Putamen (tissue), 1 donor: ENCODE measurements at regions not wholly inside any gene's neighbourhood (a gene's known extent, or its start where the extent isn't known, plus 50 kb on each side); places are given as distances from the start of the nearest gene placed in this dataset.

Experiments
- DNase-seq: peaks from one replicate; pipeline ENCODE4 v3.0.0-alpha.2; 2016; ENCODE audit warnings: low spot score

- no peak for DNase-seq
Measured at GRCh38 chr5:159752622-159753275, 163.5 kb upstream of the ADRA1B start.

- DNase-seq, result no peak
Measured at GRCh38 chr5:159758189-159758588, 158.1 kb upstream of the ADRA1B start.

DNA sequence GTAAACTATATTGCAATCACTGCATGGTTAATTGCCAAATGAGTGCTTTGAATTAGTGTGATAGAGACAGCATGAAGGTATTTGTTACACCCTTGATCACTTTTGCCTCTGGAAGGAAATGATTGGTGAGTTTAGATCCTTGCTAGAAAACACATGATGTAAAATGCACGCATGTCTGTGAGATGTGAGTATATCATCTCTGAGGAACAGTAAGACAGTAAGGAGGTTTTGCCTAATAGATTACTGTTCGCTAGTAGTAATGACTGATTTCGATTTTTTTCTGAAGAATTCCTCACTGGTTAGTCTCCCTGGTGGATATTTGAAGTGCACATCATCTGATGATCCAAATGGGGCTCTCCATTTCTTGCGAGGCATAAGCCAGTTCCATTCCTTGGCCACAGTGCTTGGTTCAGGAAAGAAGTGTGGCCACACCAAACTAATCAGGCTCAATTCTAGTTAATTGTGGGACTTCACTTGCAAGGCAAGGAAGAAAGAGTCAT, 156.4 kb upstream of the ADRA1B start:
- DNase-seq, result no peak

DNA sequence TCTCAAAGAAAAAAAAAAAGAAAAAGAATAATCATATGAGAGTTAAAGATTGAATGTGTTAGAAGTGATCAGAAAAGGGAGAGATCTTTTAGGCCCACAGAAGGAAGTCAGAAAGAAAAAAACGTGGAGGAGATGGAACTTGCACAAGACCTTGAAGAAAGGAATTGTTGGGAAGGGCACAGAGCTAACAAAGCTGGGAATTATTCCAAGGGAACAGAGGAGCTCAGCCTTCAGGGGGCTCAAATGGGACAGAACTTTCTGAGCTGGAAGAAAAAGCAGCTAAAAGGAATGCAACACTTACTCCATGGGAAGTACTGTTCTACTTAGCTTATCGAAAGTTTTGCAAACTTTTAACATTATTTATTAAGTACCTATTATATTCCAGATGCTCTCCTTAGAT, 153.4 kb upstream of the ADRA1B start:
- no peak for DNase-seq

DNA sequence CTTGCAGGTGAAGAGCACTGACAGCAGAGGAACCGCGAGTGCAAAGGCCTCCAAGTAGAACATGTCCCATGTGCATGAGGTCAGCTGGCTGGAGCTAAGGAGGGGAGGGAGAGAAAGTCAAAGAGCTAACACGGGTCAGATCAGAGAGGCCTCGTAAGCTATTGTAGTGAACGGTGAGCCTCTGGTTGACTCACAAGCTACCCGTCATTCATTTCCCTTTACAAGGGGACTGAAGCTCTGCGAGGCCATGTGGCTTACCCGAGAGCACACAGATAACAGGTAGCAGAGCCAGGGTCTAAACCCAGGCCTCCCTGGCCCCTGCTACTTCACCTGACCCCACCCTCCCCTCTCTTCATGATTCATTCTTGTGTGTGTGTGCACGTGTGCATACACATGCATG, 152.7 kb upstream of the ADRA1B start:
- DNase-seq, result no peak

- no peak for DNase-seq
Measured at GRCh38 chr5:159764283-159765134, 151.8 kb upstream of the ADRA1B start.

DNA sequence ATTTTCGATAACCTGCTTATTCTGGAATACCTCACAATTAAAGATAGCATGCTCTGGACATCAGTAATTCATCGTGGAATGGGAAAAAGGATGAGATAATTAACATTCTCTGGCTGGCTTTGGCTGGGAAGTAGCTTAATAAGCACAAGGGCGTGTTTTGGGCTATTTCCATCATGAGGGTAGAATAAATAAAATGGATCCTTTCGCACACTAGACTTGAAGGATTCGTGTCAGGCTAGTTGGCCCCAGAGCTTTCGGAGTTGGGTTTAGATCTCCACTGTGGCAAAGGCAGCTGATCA, 151.2 kb upstream of the ADRA1B start:
- DNase-seq, result no peak

GRCh38 chr5:159765760-159766517, 150.3 kb upstream of the ADRA1B start:
- no peak for DNase-seq

- no peak for DNase-seq
Measured at GRCh38 chr5:159768243-159768642, 148.0 kb upstream of the ADRA1B start.

GRCh38 chr5:159772698-159773061, 143.6 kb upstream of the ADRA1B start:
- DNase-seq, result no peak

GRCh38 chr5:159773062-159773924, 143.0 kb upstream of the ADRA1B start:
- peak; percentile 16 for DNase-seq

- DNase-seq, result no peak
Measured at GRCh38 chr5:159774476-159775031, 141.7 kb upstream of the ADRA1B start.

DNA sequence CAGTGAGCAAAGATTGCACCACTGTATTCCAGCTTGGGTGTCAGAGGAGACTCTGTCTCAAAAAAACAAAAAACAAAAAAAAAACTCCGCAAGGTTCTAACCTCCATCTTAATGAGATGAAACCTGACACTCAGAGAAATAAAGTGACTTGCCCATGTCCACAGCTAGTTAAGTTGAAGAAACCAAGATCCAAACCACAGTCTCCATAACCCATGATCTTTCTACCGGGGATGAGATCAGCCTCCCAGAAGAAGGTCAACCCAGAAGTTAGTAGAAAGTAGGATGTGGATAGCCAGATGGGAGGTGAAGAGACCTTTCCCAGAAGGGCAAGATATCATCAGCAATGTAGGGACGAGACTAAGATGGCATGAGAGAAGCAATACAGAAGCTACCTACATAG, 140.4 kb upstream of the ADRA1B start:
- DNase-seq, result no peak

DNA sequence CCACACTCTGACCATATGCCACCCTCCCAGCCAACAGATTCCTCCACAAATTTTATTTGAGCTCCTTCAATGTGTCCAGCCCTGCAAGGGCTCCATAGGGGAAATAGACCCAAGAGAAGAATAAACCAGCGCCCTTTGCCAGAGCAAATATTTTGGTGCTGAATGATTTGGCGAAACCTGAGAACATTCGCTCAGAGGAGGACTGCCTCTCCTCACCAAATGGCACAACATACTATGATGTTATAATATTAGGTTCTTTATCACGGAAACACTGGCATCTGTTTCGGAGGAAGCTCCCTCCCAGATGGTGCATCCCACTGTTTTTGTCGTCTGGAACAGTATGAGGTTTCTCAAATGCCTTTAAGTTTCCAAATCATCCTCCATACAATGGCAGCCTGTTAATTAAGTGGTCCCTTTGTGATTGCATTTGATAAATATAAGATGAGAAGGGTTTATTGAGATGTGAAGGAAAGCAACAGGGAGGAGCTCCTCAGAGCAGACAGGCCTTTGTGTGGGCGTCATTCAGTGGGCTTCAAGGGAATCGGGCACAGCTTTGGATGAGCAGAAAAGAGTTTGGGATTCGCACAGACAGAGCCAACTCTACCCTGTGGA, 139.1 kb upstream of the ADRA1B start:
- DNase-seq, result no peak

DNA sequence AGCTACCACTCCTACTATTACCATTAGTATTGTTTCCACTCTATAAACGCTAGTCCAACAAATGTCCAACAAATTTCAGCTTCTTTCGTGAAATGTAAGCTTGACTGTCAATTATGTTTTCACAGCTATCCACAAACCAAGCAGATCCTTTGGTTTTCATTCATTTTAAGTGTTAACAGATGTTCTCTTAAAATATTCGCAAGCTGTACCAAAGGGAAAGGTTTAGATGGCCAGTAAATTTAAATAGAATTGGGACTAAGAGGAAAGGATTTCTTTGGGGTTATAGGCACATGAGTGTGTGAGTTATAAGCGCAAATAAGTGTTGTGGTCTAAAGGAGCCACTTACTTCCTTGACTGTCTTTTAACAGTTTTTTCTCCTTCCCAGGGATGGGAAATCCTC, 136.8 kb upstream of the ADRA1B start:
- DNase-seq, result no peak

DNA sequence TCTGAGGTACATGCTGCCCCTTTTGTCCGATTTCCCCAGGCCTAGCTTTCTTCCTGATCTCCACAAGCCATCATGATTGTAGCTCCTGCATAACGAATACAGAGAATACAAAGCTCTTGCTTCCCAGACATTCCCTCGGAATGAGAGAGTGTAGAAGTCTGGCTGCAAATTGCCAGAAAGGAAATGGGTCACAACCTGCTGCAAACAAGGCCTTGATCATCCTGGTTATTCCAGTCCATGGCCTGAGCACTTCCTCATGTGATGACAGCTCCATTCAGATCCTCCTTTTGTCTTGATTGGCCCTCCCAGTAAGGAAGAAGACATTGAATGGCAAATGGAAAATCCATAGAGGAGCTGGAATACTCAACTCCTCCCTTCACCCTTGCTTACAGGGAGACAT, 136.0 kb upstream of the ADRA1B start:
- DNase-seq, result no peak

- no peak for DNase-seq
Measured at GRCh38 chr5:159781626-159782157, 134.6 kb upstream of the ADRA1B start.

DNA sequence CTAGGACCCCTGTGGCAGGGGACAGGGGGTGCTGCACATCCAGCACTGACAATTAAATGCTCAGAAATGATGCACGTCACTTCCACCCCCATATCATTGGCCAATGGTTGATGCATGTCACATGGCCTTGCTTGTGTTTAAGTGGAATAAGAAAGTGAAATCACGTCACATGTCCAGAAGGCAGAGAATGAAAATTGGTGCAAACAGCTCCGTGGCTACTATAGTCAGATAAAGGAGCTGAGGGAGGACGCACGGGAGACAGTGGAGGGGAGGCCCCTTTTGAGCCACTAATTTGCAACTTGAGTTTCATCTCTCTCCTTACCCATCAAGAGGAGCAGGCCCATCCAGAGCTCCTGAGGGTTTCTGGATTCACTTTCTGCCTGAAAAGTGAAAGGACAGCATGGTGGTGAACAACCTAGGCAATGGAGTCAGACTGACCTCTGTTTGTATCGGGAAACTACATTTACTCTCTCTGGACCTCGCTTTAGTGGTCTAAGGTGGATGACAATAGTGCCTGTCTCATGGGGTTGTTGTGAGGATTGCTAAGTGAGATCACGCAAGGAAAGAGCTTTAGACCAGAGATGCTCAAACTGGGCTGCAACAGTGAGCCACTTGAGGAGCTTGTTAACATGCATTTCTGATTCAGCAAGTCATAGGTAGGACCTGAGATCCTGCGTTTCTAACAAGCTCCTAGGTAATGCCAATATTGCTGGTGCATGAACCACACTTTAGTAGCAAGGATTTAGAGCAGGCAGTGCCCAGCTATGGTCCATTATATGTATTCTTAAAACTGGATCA, 133.9 kb upstream of the ADRA1B start:
- DNase-seq, result no peak

- no peak for DNase-seq
Measured at GRCh38 chr5:159782995-159783300, 133.3 kb upstream of the ADRA1B start.

DNA sequence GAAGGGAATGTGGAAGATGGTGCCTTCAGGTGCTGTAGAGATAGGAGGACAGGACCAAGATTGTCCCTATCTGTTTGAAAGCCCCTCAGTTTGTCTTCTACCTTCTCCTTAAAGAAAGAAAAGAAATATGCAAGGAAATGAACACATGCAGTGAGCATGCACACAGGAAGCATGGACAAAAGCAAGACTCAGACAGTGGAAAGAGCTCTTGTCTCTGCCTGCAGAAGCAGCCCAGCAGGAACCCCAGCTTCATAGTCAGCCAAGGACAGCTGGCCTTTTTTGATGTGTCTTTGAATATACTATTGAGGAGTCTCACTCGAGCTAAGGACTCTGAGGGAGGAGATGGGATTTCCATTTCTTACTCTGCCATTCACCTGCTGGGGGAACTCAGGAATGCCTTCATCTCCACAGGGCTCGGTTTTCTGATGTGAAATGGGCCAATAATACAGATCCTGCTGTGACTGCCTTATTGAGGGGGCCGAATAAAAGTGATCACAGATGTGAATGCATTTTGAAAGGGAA, 132.5 kb upstream of the ADRA1B start:
- no peak for DNase-seq
